Right renal cortex interstitium (tissue), 3 donors: ENCODE measurements at regions not wholly inside any gene's neighbourhood (a gene's known extent, or its start where the extent isn't known, plus 50 kb on each side); places are given as distances from the start of the nearest gene placed in this dataset.

Experiments
- DNase-seq, 3 donors: peaks; one replicate each; pipeline ENCODE4 v3.0.0-alpha.2; 2013; ENCODE audit warnings: low read depth in 3 of 3, low spot score in 2 of 3

DNA sequence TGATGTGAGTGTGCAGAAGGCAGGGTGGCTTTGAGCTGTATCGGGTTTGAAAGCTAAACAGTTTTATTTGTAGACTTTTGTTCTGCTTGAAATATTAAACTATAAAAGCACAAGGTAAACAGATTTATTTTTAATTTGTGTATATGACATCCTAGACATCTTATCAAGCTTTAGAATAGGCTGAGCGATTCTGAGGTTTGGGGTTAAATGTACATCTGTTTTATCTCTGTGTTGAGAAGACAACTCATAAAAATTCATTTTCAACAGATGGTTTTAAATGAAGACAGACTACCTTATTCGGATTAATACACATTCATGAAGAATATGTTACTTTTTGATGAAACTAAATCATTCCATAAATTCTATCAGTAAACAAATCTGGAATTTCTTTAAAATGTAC is 368.8 kb downstream of the RPRM start:
- no peak for DNase-seq

DNA sequence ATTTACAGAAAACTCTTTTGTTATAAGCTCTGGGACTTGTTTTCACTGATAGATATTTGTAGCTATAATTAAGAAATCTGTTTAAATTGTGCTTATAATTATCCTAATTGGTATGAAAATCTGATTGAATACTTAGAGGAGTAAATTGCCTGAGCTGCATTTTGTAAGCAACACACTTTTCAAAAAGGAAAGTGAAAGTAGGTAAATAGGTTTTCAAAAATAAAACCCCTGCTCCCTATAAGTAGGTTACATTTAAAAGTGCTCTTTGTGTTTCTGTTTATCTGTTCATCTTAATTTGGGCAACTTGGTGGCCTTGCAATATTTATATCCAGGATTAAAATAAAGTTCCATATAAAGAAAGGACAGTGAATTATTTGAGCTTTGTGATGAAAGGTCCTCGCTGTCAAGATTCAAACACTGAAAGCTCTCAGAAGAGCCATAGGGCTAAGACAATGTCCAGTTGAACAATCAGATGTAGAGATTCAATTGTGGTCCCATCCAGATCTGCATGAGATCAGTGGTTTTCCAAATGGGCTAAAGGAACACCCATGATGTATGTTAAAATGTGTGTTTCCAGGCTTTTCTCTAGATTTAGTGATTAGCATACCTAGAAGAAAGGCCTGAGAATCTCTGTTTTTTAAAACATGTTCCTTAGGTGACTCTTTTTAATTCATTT is 371.6 kb downstream of the RPRM start:
- no peak for DNase-seq

DNA sequence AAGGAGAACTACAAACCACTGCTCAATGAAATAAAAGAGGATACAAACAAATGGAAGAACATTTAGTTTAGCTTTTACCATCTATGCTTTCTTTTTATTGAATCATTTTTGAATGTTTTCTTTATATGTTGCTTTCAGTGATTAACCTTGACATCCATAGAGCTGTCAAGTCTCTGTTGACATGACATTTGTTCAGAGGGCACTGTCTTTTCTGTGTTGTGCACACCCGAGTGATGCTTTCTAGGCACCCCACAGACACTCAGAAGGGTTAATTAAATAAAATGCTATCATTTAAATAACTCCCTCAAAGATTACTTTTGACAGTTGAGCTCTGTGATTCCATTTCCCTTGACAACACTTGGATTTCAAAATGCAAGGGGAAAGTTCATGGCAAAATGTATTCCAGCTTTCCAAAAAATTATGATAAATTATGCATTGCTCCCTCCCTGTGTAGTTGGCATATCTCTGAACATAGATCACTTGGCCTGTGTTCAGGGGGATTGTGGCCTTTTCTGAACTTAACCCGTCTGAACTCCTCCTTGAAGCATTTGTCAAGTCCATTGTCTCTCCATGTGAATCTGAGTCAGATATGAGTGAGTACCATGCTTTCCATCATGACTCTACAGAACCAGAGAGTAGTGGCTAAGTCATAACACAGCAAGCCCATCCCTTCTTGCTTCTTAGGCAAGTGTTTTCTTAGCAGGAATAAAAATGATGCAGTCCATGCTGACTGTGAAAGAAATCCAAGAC is 372.6 kb downstream of the RPRM start:
- no peak for DNase-seq

DNA sequence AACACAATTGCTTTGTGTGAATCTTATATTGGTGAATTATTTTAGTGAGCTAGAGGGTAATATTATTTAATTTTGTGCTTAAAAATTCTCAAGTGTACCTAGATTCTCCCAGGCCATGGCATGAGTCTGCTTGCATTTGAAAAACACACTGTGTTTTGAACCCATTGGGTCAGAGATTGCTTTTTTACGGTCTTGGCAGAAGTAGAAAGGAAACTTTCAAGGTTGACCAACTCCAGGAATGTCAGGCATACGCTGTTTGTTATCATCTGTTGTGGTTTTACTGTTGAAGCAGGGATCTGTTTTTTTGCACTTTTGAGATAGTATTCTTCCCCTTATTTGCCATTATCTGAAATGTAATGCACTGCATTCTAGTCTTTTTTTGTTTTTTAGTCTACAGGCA is 377.4 kb downstream of the RPRM start:
- peak in 2 of 3 donors; percentile 1 to 26 for DNase-seq

DNA sequence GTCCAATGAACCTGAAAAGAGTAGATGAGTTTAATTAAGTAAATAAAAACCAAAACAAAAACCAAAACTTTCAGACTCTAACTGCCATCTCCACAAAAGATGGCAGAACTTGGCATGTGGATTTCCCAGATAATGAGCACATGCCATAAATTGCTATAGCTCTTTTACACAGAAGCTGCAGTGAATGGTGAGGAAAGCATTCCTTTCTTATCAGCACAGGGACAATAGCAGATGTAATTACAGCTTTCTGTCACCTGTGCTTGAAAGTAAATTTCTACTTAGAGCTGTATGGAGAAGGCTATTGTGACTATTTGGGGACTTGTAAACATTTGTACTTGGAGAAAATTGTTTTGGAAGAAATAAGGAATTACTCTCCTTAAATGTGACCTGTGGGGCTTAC is 378.4 kb downstream of the RPRM start:
- no peak for DNase-seq

DNA sequence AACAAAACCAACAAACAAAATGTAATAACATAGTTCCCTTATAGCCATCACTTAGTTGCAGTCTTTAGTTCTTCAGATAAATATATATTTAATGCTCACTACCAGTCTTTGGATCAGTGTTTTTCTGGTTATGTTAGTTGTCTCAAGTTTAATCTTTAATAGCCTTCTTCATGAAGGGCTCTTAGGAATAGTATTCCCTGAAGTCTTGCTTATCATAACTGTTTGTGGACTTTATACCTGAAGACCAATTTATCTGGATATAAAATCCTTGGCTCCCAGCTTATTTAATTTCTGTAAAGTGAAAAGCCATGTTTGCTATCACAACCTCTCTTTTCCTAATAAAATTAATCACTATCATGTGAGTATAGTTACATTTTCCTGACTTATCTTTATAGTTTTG is 379.7 kb downstream of the ARL6IP6 start:
- DNase-seq = no peak

DNA sequence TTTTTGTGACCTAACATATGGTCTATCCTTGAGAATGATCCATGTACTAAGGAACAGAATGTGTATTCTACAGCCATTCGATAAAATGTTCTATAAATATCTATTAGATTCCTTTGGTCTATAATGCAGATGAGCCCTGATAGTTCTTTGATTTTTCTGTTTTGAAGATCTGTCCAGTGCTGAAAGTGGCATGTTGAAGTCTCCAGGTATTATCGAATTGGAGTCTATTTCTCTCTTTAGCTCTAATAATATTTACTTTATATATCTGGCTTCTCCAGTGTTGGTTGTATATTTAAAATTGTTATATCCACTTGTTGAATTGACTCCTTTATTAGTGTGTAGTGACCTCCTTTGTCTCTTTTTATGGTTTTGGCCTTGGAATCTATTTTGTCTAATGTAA is 377.9 kb downstream of the ARL6IP6 start:
- DNase-seq = no peak

DNA sequence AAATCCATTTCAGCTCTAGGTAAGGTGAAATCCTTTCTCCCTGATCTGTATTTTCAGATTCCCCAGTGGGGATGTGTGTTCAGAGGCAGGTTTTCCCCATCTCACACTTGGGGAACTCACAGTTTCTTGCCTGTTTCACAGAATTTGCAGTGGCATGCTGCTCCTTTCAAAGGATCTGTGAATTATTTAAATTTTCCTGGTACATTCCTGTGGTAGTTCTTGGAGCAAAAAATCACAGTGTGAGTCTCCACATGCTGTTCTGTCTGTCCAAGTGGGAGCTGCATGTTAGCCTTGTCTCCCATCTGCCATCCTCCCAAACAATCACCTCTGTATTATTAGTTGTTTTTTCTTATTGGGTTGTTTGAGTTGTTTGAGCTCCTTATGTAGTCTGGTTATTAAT is 372.9 kb downstream of the ARL6IP6 start:
- DNase-seq = no peak

DNA sequence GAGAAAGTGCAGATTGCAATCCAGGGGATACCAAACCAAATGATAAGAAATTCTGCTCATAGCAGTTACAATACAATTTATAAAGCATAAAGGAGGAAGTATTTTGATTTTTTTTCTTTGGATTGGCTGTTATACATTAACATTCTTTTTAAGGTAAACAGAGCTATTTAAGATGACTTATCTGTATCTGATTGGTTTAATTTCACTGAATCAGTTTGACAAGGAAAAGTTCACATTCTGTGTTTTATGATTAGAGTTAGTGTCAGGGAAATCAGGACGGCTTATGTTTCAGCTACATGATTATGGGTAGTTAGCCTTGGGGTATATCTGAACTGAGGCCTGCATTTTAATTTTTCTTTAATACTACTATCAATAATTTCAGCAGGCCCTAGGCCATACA is 360.9 kb downstream of the ARL6IP6 start:
- no peak for DNase-seq

DNA sequence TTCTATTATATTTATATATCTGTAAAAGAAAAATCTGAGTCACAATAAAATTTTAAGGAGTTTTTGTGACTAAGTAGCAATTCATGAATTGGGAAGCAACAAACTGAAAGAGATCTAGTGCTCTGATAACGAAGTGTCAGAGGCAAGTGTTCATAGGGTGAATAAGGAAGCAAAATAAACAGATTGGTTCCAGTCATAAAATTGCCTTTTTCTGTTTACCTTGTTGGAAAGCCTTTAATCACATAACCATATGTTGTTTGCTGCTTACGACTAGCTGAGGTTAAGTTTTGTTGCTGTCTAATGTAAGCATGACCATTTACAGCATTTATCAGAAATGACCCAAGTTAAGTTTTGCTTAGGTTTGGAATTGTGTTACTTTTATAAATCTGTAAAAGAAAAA is 358.9 kb downstream of the ARL6IP6 start:
- no peak for DNase-seq

DNA sequence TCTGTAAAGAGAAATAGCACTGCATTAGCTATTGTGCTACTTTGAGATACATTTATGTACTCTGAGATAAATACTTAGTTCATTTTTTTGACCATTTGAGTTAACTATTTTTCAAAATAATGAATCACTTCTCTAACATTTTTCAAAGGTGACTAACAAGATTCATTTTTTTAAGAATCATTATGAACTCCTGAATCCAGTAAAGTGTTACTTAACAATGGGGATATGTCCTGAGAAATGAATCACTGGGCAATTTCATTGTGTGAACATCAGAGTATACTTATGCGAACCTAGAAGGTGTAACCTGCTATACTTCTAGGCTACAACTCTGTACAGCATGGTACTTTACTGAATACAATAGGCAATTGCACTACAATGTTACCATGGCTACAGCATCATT is 355.8 kb downstream of the ARL6IP6 start:
- DNase-seq = no peak

DNA sequence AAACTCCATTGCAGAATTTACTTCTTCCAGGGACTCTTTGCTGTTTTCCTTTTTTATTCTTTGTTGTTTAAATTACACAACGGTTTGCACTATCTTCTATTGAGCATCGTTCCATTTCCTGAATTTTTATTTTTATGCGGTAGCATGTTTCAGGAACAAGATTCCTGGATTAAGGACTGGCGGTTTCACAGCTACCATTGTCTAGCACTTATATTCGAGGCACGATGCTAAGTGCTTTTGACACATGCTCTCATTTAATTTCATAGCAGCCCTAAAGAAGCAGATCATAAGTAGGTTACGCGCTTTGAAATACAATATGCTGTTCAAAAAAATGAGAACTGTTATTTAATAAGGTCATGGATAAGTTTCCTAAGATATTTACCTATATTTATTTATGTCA is 354.4 kb downstream of the ARL6IP6 start:
- DNase-seq = no peak

DNA sequence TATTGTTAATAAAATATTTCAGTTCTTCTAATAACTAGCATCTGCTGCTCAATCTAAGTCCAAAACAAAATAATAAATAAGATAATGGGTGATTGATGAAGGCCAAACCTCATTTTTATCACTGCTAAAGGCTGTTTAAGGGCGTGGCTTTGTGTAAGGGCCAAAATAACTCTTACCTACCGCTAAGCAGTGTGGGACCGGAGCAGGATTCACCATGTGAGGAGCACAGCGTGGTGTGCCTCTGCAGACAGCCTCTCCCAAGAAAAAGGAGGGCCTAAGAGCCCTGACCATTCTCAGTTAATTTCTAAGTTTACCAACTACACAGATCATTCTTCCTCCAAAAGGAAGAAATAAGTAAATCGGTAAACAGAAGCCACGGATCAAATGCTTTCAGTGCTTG is 353.7 kb downstream of the ARL6IP6 start:
- no peak for DNase-seq

DNA sequence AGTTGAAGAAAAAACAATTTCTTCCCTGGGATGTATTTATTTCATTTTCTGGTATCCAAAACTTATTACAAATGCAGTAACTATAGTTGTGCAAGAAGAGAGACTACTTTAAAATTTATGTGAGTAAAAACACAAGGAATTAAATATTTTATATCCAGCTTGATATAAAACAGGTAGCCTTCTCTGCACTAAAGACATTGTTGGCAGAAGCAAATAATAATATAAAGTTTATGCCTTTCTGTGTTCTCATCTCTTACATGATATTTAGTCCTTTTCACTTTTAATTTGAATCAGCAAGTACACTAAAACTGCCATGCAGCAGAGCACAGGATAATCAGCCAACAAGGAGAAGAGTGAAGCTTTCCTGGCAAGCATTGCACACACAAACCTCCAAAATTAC is 352.7 kb downstream of the ARL6IP6 start:
- no peak for DNase-seq

DNA sequence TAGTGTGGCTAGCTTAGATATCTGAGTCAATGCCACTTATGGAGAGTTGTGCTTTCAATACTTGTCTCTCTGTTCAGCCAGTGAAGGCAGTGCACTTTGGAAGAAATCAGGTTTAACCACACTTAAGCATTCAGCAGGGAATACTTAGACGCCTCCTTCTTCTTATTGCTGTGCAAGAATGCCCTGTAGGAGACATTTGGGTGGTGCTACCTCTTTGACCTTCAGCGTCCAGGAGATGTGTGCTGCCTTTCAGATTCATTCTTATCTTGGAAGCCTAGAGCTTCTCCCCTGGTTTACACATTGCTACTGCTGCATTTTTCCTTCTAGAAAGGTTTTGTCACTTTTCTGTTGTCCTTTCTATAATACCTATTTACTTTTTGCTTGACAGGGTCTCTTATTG is 350.5 kb downstream of the ARL6IP6 start:
- no peak for DNase-seq

DNA sequence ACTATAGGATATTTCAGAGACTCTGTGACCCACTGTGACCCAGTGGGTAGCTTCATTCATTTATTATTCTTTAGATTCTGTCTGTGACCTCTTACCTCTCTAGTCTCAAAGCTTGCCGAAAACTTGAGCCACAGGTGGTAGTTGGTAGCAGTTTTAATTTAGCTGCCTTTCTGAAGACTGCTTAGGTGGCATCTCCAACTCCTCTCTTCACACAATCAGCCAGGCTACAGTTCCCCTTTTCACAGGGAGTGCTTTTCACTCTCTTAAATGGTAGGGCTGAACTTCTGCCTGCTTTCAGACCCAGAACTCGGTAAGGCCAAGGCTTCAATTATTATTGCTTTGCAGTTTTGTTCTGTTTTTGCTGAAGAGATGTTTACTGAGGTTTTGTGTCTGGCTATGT is 349.6 kb downstream of the ARL6IP6 start:
- DNase-seq = no peak

DNA sequence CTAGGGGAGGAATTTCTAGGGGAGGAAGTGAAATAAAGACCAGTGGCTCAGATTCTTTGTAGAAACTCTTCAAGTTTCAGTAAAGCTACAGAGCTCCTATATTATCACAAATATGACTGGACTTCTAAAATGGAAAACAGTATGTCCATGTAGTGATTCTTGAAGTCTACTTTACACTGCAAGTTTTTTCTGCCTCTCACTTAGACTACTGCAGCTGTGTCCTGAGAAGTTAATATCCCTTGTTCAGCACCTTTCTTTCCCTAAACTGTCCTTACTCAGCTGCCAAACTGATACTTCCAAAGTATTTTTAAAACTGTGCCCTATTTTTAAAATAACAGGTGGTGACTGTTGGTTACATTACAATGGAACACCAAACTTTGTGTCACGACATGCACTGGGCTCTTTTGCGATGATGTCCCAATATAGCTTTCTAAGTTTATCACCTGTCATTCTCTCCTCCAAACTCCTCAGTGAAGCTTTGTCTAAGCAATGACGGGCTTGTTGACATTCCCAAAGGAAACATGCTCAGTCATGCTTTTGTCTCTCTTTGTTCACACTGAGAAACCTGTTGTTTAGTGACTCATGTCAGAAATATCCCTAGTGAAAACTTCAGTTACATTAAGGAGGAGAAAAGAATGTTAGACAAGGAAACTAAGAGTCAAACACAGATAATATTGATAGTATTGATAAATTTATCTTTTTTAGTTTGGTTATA is 341.1 kb downstream of the ARL6IP6 start:
- no peak for DNase-seq

DNA sequence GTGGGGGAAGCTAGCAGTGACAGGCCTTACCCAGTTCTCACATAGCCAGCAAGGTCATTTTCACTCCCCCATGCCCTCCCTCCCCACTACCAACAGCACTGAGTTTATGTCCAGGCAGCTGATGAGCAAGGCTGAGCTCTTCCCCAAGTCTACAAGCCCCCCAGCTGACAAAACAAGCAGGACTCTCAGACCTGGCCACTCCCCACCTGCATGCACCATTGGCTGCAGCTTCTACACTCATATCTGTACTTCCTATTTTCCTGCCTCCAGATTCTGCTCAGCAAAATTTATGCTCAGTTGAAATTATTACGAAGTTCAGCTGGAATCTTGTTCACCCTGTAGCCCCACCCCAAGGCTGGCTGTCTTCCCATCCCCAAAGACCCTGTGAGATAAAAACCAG is 339.3 kb downstream of the ARL6IP6 start:
- DNase-seq = no peak

DNA sequence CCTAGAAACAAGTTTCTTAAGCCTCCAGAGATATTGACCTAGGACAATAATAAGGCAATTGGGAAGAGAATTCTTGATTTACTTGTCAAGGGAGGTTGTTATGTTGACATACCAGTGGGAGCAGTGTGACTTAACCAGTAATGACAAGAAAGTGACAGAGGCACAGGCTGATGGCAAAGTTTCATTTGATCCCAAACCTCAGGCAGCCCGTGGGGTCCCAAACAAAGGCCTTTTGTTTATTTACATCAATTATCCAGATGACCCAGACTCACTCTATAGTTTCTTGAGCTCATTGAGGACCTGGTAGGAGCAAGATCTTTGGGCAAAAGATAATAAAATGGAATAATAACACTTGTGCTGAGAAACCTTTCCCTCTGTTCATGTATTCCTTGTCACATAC is 336.8 kb downstream of the ARL6IP6 start:
- DNase-seq = no peak

DNA sequence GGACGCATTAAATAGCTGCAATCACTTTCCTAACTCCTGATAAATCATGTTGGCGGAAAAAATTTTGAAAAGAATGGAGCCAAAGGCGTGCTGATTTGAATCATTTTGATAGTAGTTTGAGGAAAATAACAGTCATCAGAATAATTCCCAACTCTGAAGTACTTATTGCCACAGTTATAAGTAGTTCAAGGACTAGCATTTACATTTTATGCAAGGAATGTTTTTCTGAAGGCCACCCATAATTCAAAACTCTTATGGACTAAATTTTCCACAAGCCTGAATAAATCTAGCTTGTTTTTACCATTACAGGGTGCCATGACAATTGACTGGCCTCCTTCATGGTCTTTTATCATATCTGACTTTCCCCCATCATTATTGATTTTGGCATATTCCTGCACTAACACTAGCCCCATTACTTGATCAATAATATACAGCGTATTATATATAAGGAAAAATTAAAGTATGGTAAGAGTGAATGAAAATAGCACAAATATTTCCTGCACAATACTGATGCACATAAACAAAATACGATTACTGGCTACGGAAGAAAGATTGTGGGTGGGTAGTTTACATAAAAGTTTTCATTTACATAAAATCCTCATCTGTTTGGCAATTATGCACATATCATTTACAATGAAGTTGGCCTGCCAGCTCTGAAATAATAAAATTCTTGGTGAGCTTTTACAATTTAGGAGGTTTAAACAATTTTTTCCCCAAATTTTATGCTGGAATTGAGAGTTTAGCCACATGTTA is 334.6 kb downstream of the ARL6IP6 start:
- no peak for DNase-seq

DNA sequence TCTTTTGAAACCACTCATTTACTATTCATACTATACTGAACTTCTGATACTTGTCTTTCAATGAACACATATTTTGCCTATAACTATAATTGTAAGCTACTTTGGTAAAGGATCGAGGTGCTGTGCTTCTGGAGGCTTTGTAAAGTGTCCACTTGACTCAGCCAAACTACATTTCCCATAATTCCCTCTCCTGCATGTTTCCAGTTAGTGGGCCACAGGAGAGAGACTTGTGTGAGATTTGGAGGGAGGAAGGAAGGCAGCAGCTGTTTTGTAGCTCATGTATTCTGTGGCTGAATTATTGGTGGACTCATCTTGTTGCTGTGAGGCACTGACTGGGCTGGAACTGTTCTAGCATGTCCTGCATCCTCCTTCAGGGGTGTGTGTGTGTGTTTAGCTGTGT is 328.8 kb downstream of the ARL6IP6 start:
- no peak for DNase-seq
